GM18498 (cell line): ENCODE measurements at regions not wholly inside any gene's neighbourhood (a gene's known extent, or its start where the extent isn't known, plus 50 kb on each side); places are given as distances from the start of the nearest gene placed in this dataset.
A peak's percentile ranks its signal among the peaks of the same experiment; 100 is the strongest.

Experiments
- ATAC-seq: cut with Tn5 transposase; IDR thresholded peaks from one replicate; pipeline ENCODE4 v1.9.1; 2021; ENCODE audit warnings: mild to moderate bottlenecking, moderate library complexity; ENCODE audit not compliant: unreplicated experiment

DNA sequence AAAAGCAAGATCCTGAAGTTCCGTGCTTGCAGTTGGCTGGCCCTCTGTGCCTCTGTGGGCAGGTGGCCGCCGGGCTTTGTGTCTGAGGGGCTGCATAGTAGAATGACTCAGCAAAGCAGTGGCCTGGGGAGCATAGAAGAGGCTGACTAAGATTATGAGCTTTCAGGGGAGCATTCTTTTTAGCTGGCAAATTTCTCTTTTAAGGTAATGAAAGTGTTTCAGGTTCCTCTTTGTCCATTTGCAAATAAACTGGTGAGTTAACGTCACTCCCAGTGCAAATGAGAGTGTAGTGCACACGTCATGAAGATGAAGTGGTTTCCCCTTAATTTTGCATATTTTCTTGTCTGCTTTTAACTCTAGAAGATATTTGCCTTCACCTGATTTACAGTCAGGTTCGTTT is 98.6 kb downstream of the BCL2L11 start:
- ATAC-seq, result peak; percentile 85

DNA sequence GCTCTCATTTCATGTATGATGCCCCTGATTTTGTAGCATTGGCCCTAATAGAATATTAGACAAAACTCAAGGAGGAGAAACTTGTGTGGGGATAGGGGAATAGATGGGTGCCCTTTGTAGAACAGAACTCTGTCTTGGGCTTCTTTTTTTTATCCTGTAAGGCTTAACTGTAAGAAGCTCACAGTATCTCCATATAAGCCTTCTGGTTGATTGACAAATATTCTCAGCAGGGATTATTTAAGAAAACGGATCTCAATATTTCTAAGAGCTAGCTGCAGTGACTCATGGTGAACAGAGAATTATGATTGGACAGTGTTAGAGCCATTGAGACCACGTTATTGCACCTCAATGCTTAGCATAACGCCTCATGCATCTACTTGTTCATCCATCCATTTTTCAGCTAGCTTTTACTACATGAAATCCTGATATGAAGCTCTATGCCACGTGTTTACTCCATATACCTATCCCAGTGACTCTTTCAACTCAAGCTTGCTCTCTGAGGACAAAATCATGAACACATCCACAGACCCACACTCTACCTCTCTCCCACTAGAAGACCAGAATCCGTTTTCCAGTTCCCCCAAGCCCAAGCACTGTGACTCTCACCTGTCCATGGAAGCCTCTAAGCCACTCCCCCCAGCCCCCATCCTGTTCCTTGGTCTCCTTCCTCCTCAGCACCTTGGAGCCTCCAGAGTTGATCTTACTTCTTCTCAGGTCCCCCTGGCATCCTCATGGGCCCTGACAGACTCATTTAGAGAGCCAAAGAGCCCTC is 99.2 kb downstream of the BCL2L11 start:
- ATAC-seq, result no peak

DNA sequence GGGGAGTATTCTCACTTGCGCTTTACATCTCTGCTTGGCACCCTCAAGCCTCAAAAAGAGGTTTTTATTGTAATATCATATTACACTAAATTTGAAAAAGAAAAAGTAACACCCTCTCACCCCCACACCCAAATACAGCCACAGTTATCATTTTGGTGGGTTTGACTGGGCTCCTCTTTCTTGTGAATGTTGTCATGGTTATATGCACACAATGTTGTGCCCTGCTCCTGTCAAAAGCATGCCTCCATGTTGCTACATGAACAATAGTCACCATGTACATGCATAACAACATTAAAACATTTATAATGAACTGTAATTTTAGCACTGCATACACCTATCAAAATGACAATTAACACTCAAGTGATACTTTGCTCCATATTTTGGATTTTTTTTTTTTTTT is 100.2 kb downstream of the BCL2L11 start:
- ATAC-seq, result no peak

DNA sequence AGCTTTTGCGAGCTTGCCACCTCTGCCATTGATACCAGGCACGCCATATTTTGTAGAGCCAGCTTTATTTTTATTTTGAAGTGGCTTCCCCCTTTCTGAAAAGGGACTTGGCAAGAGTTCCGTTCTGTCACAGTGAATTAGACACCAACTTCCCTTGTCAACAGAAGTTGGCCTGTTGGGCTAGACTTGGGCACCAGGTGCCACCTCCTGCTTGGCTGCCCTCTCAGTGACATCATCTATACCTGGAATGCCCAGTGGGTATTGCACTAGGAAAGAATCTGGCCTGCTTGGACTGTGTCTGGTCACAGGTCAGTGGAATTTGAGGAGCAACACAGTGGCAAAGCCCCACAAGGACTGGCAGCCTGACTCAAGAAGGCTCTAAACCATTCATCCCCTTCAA is 101.0 kb downstream of the BCL2L11 start:
- no peak for ATAC-seq

DNA sequence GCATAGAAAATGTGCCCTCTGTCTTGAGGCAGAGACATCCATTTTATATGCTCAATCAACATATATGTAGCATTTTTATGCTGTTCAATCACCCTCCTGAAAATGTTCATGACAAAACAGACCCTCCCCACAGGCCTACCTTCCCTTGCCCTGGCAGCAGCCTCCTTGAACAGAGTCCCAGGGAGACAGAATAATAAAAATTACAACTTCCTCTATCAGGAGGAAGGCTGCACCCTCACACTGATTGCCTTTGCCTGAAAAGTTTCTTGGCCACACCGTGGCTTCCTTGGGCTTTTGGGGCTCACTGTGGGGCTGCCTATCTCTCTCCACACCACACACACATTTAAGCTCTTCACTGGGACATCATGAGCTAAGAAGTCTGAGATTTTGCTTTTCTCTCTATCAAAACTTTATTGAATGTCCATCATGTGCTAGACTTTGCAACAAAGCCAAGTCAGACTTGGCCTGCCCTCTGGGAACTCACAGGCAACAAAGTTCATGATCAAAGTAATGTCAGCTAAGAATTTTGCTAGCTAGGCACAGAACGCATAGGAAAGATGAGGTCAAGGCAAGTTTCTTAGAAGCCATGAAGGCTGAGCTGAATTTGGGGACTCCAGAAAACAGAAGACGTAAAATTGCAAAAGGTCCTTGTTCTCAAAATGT is 101.6 kb downstream of the BCL2L11 start:
- ATAC-seq, result no peak

DNA sequence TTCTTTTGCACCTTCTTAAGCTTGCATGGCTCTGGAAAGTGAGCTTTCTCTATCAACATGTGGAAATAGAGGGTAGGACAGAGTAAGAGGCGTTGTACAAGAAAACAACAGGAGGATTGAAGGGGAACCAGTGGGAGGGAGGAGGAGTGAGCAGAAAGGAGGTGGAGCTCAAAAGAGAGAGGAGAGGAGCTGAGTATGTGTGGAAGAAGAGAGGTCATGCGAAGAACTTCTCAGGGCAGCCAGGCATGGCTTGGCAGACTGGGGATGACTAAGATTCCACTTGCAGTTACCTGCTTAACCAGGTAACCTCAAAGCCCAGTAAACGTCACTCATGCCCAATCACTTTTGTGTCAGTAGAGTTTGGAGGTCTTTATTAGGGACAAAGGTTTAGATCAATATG is 105.1 kb downstream of the BCL2L11 start:
- no peak for ATAC-seq

DNA sequence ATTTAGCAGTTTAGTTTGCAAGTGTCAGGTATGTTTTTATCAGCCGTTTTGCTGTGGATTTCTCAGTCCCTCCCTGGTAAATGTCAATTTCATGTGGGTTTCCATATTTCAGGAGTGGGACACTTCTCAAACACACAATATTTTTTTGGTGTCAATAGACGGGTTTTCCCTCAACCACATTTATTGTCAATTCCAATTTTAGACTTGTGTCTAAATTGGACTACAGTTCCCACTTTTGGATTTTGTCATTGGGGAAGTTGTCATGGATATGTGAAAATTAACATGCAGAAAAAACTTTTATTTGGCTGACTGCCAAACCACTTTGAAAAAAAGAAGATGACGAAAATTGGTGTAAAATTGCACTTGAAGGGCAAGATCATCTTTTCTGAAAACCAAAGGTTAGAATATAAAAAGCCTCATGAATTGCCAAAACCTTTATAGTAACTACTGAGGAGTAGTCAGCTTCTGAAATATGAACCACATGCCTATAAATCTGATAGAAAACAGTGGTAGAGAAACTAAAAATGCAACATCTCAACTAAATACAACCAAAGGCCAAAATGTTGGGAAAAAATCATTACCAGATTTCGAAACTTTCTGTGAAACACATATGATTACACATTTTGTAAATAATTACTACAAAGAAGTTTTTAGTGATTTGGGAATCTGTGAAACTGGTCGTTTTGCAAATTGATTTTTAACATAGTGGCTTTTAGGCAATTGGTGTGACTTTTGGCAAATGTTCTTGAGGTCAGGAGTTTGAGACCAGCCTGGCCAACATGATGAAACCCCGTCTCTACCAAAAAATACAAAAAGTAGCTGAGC is 106.4 kb downstream of the BCL2L11 start:
- no peak for ATAC-seq

DNA sequence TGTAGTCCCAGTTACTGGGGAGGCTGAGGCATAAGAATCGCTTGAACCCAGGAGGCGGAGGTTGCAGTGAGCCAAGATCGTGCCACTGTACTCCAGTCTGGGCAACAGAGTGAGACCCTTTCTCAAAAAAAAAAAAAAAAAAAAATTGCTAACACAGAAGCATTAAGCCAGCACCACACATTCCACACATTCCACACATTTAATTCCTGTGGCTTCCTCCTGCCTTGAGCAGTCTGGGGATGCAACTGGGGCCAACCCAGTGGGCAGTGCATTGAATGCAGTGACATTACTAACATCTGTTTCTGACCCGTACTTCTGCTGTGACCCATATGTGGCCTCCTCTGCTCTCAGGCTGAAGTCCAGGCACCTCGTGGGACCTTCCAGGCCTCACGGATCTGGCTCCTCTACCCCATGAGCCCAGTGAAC is 107.0 kb downstream of the BCL2L11 start:
- no peak for ATAC-seq

DNA sequence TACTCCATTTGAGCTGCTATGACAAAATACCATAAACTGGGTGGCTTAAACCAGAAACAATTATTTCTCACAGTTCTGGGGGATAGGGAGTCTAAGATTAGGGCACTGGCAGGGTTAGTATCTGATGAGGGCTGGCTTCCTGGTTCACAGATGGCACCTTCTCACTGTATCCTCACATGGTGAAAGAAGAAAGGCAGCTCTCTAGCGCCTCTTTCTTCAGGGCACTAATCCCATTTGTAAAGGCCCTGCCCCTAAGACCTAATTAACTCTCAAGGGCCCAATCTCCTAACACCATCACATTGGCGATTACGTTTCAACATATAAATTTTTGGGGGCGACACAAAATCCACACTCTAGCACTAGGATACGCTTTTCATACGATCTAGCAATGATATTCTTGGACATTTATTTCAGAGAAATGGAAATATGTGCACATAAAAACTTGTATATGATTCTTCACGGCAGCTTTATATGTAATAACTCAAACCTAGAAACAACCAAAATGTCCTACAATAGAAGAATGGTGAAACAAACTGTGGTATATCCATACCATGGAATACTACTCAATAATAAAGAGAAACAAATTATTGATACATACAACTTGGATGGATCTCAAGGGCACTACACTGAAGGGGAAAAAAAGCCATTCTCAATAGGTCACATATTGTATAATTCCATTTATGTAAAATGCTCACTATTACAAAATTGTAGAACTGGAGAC is 111.0 kb downstream of the BCL2L11 start:
- ATAC-seq, result no peak

DNA sequence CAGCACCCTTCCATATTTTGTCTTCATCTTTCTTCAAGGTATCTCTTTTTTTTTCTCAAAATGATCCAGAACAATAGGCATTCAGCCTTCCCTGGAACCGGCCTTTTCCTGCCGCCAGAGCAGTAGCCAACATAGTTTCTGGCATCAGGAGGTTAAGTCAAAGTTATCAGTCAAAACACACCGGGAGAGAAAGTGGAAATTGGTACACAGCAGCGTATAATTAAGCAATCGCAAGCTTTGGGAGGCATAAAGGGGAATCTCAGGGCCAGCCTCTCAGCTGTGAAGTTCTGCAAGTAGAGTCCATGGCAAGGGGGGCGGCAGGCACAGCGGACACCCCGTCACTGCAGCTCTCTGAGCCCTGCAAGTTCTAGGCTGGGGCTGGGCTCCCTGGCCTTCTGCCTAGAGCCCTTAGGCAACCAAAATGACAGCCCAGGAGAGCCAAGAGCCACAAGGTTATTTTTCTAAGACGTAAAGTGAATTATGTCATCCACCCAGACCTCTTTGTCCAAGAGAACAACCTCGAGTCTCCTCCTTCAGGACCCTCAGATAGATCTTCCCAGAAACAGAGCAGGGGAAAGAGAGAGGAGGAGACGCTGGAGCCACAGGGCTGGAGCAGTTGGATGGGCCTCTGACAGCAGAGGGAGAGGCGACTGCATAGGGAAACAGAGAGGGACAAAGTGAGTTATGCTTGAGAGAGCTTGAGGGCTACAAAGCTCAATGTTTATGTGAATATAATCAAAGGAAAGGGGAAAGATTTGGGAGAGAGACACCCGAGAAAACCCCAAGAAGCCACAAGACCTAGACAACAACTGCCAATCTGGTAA is 114.7 kb downstream of the BCL2L11 start:
- ATAC-seq, result no peak

DNA sequence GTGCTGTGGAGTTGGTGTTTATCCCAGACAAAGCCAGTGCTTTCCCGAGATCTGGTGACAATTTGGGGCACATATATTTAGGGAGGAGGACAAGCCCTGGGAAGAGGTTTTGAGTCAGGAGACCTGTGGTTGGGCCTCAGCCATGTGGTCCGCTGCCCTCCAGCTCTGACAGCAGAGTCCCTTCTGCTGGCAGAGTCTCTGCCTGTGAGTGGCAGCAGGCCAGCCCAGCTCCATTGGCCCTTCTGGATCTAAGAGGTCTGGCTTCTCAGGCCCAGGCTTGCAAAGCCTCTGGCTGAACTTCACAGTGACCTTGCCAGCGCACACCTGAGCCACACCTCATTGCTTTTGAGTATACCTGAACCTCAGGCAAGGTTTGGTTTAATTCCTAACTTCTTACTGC is 115.3 kb downstream of the BCL2L11 start:
- no peak for ATAC-seq

DNA sequence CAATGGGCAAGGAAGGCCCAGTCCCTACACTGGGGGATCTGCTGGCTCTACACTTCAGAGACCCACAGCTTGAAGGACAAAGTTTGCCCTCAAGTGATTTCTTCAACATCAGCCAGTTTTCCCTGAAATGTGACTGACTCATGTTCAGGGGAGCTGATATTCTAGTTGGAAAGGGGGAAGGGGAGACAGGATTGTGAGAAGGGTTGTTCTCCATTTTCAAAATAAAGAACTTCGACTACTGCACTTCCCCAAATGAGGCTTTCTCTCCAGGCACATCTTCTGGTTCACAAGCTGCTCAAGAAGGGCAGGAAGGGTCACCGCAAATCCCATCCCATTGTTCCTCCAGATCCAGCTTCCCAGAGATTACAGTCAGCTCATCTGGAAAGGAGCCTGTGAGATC is 117.6 kb downstream of the BCL2L11 start:
- ATAC-seq, result no peak

DNA sequence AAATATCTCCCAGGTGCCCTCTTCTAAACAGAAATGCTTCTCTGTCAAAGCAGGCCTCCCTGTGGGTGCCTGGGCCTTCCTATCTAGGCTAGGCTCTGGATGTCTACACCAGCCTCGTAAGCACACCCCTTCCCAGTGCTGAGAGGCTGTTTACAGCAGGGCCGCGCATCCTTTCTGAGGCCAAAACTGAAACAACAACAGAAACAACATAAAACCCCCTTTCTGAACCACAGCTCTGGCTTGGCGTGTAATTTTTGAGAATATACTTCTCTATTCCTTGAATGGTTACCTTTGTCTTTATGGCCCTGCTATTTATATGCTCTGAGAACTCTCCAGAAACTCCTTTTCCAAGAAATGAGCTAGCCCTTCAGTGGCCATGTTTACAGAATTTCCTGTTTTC is 118.4 kb downstream of the BCL2L11 start:
- peak; percentile 96 for ATAC-seq

DNA sequence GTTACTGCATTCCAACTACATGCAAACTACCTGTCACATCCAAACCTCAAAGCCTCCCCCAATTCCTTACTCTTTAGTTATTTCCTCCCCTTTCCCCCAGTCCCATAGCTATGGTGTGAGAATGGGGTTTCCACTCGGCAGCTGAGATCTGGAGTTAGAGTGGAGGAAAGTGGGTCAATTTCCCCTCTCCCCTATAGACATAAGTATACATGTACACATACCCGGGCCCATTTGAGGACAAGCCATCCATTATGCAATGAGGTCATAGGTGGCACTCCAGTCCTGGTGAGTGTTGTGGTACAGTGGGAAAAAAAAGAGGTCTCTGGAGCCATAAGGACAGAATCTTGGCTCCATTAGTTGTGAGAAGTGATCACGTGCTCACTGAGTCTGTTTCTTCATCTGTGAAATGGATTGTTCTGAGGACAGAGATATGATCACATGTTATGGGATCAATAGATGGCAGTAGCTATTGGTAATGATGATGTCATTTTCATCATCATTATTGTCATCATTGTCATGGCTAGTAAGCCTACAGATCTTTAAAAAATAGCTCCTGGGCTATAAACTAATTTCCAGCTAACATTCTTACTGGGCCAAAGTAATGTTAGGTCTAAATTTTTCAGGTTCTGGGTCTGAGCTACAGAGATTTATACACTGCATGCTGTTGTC is 119.0 kb downstream of the BCL2L11 start:
- ATAC-seq, result no peak

DNA sequence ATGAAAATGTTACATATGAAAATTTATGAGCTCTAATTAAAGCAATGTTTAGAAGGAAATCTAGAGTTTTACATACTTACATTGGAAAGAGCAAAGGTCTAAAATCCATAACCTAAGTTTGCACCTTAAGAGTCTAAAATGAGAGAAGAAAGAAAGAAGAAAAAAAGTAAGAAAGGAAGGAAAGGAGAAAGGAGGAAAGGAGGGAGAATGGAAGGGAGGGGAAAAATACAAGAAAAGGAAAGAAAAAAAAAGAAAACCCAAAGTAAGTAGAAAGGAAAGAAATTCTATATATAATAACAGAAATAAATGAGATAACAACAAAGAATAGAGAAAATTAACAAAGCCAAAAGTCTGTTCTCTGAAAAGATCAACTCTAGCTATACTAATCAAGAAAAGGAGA is 122.6 kb downstream of the BCL2L11 start:
- no peak for ATAC-seq

DNA sequence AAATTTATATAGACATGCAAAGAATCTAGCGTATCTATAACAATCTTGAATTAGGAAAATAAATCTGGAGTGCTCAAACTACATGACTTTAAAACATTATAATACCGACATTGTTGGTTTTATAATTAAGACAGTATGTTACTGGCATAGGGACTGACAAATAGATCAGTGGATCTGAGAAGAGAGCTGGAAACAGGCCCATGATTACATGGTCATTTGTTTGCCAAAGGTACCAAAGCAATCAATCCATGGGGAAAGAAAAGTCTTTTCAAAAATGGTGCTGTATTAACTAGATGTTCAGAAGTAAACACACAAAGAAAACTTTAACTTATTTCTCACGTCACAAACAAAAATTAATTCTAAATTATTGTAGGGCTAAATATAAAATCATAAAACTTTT is 124.2 kb downstream of the BCL2L11 start:
- ATAC-seq, result no peak

DNA sequence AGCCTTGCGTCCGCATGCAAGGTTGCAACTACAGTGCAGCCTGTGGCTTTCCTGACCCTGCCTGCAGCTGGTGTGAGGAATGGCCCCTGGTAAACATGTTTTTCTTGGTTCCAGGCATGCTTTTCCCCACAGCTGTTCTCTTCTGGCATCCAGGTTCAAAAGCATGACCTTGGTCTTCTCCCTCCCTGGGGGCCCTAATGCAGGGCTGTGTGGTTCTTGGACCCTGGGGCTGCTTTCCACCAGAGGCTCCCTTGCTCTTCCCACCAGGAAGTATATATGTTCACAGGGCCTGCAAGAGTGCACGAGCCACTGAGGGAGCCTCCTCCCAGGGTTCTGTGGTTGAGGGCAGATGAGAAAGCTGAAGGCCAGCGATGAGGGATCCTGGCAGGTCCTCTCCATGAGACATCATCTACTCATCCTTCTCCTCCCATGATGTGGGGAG is 125.9 kb downstream of the BCL2L11 start:
- ATAC-seq, result no peak

DNA sequence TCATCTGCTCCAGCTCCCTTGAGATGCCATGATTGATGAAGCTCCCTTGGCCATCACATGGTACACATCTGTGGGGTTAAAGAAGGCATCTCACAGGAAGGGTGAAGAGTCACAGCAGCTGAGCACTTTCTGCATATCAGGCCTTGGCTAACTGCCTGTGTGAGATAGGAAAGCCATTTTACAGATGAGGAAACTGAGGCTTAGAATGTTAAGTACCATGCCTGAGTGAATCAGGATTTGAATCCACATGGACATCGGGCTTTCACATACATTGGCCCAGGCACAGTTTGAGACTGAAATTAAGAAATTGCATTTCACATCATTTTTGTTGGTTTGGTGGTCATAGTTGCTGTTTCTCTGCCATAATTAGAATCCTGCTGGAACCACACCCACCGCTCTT is 126.8 kb downstream of the BCL2L11 start:
- ATAC-seq, result no peak

DNA sequence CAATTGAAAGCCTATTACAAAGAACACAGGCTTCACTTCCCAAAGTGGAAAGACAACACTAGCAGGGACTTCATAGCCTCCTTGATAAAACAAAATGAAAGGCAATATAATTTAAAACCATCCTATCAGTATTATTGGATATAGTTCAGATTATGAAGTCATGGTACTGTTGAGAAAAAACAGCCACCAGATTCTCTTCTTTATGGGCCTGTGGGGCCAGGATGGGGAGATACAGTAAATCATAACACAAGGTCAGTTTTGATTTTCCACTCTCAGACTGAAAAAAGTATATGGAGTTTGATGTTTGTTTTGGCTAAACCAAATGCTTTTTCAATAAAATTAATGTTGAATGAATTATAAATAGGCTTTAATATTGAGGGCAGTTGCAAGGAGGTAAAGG is 129.1 kb downstream of the BCL2L11 start:
- no peak for ATAC-seq
